NOMO-1 (cell line): ENCODE measurements at regions not wholly inside any gene's neighbourhood (a gene's known extent, or its start where the extent isn't known, plus 50 kb on each side); places are given as distances from the start of the nearest gene placed in this dataset.
"Not testable (repeated sequence)": the region's sequence is repeated elsewhere in the genome, so short reads cannot be mapped to it uniquely, and the experiment has no call there.

ENCODE experiments used
- DNase-seq, 2 experiments: peaks; one replicate each; lab custom pipeline; 2025; ENCODE audit not compliant: unreplicated experiment in 2 of 2; lab: John Stamatoyannopoulos, UW

GRCh38 chr11:71383461-71383860 lies 64.7 kb downstream of the DHCR7 start:
- no peak for DNase-seq

DNA sequence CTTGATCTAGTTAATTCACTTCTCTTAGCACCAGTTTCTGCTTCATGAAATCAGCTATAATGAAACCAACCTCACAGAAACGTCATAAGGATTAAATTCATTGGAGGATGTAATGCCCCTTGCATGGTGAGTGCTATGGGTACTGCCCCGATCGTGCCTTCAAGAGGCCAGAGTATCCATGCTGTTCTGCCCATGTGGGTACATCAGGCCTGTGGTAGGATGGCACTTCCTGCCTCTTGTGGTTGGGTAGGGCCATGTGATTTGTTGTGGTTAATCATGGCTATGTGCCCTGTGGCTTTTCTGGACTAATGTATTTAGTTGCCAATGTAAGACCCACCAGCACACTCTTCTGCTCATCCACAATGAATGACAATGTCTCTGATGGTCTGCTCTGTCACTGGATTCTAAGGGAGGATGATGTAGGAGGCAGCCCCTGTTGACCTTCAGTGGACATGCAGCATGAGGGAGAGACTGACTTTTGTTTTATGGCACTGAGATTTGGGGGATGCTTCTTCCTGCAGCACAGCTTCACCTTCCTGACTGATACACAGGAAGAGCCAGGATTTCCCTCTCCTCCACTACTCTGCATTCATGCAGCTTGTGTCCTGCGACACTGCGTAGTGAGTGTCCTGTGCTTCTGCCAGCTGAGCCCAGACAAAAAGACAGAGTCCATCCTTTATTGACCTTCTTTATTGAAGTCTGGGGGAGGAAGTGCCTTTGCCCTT lies 66.2 kb downstream of the DHCR7 start:
- DNase-seq: no peak

DNA sequence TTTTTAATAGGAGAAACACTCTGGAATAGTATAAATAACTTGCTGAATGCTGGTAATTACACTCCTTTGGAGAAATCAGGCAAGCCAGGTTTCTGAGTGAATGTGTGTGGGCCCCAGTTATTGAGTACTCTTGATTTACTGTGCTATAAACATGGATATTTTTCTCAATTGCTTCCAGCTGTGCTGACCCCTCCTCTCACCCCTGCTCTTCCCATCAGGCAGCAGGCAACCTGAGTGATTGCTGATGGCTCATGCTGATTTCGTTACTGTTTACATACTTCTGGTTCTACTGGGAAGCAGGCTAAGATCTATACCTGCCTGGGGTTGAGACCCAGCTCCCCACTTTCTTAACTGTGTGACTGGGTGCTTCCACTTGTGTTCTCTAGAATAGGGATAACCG lies 68.5 kb downstream of the DHCR7 start:
- no peak for DNase-seq

DNA sequence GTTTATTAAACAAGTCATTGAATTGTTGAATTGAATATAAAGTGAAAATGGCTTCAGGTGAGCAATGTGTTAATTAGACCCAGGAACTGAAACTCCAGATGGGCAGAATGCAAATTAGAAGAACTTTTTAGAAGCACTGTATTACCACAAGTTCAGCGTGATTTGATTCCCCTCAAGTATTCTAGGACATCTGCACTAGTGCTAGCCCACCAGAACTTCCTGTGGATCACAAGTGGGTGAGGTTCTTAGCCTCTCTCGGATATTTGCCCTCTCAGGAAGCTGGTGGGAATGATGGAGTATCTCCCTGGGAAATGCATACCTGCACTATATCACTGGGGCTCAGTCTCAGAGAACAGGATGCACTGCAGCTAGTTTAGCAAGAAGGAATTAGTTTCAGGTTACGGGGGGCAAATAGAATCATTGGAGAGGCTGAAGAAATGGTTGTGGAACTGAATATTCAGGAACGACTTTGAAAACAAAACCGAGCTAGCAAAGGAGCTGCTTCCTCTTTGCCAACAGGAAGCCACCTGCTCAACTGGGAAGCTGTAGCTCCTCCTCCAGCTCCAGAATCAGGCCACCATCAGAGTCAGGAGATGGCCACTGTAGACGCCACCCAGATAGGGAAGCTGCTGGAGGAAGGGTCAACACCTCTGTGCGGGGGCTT lies 74.3 kb downstream of the DHCR7 start:
- DNase-seq: no peak

GRCh38 chr11:71372693-71373657 lies 75.2 kb downstream of the DHCR7 start:
- DNase-seq: no peak

DNA sequence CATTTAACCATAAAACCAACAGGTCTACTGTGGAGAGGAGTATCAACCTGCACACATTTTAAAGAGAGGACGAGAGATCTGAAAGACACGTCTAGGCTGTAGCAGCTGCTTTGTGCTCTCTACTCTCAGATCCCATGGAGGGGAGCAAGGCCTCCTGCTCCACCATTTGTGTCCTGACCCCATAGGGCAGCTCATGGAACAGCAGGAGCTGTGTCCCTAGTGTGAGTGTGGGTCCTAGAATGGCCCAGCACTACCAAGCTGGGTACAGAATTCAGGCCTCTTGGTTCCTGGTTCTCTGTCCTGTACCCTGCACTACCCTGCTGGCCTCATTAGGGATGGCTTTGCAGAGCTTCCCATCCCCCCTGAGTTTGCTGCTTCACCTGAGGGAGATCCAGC lies 76.5 kb downstream of the DHCR7 start:
- DNase-seq: no peak

- no peak for DNase-seq
Observed at GRCh38 chr11:71370895-71371673, 77.1 kb downstream of the DHCR7 start.

- DNase-seq: no peak
Observed at GRCh38 chr11:71370020-71370747, 78.0 kb downstream of the DHCR7 start.

- DNase-seq: no peak
Observed at GRCh38 chr11:71369411-71369810, 78.8 kb downstream of the DHCR7 start.

DNA sequence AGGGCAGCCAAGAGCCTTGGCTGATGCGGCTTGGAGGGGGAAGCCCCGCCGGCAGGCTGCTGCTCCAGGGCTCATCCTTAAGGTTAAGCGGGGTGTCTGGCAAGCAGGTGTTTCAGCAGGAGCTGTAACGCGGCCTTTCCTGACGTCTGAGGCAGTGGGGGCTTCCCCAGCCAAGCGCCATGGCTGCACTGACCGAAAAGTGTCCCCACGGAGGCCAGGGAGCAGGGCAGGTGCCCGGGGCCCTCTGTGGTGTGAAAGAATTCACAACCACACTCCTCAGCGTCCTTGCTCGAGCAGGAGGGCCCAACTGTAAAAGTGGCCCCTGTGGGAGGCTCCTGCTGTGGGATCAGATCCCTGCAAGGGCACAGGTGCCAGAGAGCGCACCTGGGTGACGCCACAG lies 79.2 kb downstream of the DHCR7 start:
- DNase-seq: no peak

GRCh38 chr11:71367756-71368155 lies 80.4 kb downstream of the DHCR7 start:
- DNase-seq: no peak

GRCh38 chr11:71367276-71367675 lies 80.9 kb downstream of the DHCR7 start:
- not testable (repeated sequence) for DNase-seq

DNA sequence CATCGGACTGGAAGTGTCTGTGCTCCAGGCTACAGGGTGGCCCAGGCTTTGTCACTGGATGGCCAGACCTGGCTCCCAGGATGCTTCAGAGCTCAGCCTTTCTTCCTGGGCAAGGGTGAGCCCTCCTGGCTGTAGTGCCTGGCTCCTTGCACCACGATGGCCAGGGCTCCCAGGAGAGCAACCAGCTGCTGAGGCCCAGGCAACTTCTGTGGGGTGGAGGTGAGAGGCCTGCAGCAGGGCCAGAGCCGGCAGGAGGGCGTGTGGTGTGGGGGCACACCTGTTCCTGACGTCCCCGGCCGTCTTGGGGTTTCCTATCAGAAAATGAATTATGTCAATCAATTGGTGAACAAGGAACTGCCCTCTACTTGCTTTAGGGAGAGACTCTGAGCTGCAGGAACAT lies 82.1 kb downstream of the DHCR7 start:
- no peak for DNase-seq

GRCh38 chr11:71365626-71366025 lies 82.6 kb downstream of the DHCR7 start:
- DNase-seq: no peak

DNA sequence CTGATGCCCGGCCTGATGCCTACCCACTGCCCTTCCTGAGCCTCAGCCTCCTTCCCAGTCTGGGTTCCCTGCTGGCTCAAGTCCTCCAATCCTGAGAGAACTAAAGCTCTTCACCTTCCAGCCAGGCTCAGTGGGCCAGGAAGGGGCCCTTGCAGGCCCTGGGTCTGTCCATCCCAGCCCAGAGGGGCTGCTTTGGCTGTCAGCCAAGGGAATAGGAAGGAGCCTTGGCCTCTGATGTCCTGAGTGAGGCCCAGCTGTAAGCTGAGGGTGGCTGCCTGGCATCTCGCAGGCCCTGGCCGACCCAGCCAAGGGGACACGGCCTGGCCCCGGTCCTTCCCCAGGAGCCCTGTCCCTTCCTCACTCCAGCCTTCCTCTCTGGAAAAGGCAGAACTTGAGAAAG lies 83.4 kb downstream of the DHCR7 start:
- no peak for DNase-seq

DNA sequence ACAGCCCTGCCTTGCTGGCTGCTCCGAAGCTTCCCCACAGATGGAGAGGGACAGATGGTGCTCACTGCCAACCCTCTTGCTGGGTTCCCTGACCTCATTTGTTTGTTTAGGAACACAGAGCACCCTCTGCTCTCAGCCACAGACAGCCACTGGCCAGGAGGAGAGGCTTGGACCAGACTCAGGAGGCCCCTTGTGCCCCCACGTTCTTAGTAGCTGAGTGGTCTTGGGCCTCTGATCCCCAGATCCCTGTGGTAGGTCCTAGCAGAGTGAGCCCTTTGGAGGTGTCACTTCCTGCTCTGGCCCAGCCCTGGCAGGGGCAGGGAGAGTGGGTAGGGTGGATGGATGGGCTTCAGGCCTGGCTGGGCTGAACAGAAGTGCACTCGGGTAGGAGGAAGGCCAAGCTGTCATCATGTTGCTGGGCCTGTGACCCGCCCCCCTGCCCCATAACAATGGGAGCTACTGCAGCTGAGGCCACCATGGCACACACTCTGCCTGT lies 84.0 kb downstream of the DHCR7 start:
- no peak for DNase-seq

DNA sequence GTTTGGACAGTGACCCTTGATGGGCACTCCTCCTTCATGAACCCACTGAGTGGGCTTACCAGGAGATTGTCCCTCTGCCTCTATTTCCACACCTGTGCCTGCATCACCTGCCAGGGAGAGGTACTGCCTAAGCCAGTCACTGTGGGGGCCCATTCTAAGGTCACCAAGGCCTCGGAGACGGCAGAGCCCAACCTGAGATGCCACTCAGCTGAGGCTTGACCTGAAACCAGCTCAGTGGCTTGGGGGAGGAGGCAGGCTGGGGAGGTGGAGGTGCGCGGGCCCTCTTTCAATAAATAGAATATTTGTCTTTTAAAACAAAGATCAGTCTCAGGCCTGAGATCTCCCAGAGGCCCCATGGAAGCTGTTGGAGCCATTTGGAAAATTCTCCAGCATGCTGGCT lies 84.5 kb downstream of the DHCR7 start:
- no peak for DNase-seq

DNA sequence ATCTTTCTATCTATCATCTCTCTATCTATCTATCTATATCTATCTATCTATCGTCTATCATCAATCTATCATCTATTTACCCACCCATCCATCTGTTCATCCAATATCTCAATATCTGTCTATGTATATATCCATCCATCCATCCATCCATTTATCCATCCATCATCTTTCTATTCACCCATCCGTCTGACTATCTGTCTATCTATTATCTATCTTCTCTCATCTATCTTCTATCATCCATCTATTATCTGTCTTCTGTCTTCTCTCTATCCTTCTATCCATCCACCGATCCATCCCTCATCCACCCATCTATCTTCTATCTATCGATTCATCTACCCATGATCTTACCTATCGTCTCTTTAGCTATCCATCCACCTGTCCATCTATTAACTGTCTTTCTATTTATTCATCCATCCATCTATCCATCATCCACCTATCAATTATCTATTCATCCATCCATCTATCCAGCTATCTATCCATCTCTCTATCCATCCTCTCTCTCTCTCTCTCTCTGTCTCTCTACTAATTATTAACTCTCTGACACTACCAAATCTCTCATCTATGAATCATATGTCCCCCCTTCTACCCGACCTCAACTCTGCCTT lies 89.1 kb downstream of the DHCR7 start:
- DNase-seq: no peak

DNA sequence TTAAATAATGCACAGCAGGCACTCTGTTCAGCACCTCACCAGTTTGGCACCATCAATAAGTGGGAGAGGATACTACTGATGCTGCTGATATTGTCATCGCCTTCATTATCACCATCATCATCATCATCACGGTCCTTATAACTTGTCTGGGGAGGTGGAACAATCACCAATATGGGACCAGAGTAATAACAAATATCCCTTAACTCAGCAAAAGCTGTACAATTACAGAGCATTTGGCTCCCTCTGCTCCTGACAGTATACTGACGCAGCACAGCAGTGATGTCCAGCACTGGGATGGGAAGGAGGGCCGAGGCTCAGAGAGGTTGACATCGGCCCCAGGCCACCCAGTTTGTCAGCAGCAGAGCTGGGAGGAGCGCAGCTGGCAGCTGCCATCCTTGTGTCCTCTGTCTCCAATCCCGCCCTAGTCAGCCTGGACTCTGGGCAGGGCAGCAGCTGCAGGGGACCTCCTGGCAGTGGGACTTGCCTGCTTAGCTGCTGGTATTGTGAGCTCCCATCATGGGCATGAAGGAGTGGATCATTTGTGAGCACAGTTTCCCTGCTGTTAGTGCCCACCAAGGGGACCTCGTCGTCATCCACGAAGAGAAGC lies 90.0 kb downstream of the DHCR7 start:
- DNase-seq: no peak
